ENCODE measurements at regions not wholly inside any gene's neighbourhood (a gene's known extent, or its start where the extent isn't known, plus 50 kb on each side); places are given as distances from the start of the nearest gene placed in this dataset.

DNA sequence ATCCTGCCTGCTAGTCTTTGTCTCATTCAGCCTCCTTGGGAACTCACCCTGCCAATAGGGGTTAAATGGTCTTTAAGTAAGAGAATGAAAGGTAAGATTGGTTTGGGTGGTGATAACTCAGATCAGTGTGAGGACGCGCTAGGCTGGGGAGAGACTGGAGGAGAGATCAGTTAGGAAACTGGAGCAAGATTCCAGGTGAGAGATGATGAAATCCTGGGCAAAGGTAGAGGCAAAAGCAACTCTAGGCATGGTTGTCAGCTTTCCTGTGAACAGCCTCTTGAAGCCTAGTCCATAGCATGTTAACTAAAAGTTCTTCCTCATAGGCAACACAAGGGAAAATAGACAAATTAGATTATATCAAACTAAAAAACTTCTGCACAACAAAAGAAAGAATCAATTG lies 145.2 kb upstream of the ANKRD28 start:
- no peak for DNase-seq (ENCODE audit: low read depth in 2 of 3, low spot score in 1 of 3)

DNA sequence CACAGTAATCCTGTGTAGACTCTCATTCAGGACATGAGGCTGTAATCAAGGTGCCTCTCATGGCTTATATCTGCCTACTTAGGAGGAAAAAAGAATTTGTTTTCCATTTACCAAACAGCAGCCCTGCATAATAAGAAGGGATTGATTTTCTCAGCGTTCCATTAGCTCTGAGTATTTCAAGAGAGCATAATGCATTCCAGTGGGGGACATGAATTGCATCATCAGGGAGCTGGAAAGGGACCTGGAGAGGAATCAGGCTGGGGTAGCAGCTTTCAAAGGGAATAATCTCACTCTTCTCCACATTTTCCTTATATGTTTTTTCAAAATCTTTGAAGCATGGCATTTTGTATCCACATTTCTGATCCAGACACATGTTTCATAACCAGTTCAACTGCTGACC lies 150.6 kb upstream of the ANKRD28 start:
- no peak for DNase-seq (ENCODE audit: low read depth in 2 of 3, low spot score in 1 of 3)

DNA sequence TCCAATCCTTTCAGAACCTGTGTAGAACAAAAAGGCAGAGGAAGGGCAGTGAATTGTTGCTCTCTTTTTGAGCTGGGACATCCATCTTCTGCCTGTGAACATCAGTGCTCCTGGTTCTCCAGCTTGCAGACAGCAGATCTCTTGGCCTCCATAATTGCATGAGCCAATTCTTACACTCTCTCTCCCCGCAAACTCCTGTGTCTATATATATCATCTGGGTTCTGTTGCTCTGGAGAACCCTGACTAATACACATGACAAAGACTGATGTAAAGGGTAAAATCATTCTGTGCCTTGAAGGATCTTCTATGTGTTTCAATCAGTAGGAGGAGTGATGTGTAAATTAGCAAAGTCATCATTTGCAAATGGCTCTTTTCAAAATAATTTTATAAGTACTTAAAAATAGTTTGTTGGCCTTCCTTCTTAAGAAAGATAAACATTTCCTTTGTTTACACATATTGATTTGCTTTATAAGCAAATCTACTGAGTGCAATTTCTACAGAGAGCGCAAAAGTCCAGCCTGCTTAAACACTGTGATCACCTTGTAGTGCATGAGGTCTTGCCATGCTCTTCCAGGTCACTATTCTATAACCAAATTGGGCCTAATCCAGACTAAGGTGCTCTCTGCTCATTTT lies 154.9 kb upstream of the ANKRD28 start:
- no peak for DNase-seq (ENCODE audit: low read depth in 2 of 3, low spot score in 1 of 3)

DNA sequence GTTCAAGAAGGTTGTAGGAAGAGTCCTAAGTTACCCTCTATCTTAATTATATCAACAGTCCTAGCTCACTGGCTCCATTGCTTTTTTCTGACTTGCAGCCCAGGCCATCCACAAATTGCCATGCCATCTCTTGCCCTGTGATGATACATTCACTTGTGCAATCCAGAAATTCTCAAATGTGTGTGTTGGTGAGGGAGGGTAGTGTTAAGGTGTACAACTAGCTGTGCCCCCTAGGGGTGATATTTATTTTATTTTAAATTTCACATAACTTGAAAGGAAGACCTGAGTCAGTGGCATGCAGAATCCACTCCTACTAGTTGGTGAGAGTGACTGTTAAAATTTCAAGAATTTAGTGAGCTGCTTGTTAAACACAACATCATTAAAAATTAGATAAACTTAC lies 156.1 kb upstream of the ANKRD28 start:
- DNase-seq (ENCODE audit: low read depth in 2 of 3, low spot score in 1 of 3): no peak

DNA sequence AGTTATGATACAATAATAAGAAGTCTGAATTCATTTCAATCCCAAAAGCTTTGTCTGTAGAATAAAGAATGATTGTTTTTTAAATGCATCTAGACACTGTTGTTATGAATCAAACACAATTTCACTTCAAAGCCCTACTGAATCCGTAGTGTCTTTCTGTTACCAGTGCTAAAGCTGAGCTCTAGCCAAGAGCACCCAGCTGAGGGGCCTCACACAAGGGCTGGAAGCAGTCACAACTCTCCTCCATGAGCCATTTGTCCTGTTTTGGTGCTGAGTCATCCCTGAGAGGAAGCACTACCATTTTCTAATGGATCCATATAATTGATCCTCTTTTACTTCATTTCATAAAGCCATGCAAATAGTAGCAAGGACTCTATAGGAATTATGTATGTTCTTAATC lies 158.2 kb upstream of the ANKRD28 start:
- DNase-seq (ENCODE audit: low read depth in 2 of 3, low spot score in 1 of 3): no peak

DNA sequence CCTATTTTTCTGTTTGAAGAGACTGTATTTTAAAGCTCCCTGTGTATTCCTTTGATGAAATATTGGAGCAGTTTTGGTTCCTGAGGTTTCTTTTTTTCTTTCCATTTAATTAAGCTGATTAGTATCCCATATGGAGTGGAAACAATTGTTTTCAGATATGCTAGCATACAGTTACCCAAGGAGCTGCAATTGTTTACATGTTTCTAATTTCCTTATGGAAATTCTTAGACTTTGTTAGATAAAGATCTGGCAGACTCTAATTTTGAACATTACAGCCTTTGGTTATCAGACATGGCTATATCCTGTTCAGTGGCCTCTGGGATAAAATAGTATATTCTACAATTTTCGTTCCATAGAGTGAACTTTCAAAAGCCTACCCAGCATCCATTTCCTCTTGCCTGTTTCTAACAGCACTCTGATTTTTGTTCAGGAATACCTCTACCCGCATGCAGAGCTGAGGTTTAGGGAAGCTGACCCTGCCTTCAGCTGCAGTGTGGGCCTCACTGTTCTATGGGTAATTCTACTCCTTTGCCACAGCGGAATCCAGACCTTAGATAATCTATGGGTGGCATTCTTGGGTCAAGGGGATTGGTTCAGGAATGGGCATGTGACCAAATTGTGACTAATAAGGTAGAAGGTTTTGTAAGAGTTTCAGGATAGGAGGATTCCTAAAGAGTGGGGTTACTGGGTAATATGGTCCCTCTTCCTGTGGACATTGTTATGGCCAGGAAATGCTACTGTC lies 161.1 kb upstream of the ANKRD28 start:
- DNase-seq (ENCODE audit: low read depth in 2 of 3, low spot score in 1 of 3): no peak

DNA sequence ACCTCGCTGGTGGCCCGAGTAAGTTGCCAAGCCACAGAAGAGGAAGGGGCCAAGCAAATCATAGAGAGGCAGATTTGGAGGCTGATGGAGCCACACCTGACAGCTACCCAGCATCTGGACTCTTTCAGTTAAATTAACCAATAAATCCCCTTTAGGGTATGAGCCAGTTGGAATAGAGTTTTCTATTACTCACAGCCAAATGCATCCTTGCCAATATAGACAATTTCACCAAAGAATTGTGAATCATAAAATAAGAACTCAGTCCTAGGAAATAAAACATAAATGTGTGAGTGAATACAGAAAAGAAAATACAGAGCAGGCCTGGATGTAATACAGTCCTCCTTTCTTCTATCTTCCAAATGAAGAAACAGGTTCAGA lies 161.6 kb upstream of the ANKRD28 start:
- no peak for DNase-seq (ENCODE audit: low read depth in 2 of 3, low spot score in 1 of 3)

DNA sequence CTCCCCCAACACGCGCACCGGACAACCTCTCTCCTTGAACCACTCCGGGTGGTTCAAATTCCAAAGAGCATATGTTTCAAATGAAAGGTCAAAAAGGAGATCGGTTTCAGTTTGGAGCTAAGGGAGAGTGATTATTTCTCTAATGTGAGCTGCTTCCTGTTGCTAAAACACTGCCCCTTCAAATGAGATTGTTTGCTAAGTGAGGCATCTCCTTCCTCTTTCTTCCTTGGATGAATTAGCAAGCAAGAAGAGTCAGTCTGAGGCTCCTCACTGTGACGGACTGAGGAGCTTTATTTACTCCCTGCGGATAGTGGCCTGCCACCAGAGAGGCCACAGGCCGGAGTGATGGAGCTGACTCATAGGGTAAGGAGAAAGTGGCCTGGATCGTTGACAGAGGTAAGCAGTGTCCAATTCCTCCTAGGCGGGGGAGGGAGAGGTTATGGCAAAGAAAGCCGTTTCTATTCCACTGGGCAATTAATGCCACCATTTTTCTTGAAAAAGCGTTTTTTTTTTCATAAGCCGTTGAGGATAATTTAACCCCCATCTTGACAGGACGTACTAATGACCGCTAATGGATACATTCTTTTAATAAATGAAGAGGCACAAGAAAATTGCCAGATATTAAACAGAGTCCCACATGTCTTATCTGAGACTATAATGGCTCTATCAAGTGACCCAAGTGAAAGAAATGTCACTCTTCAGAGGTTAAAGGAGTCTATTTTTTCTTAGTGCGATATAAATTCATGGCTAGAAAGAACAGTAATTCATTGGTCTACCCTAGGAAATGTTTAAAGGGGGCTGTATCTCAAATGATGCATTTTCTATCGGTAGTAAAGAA lies 167.0 kb upstream of the ANKRD28 start:
- DNase-seq (ENCODE audit: low read depth in 2 of 3, low spot score in 1 of 3): no peak

DNA sequence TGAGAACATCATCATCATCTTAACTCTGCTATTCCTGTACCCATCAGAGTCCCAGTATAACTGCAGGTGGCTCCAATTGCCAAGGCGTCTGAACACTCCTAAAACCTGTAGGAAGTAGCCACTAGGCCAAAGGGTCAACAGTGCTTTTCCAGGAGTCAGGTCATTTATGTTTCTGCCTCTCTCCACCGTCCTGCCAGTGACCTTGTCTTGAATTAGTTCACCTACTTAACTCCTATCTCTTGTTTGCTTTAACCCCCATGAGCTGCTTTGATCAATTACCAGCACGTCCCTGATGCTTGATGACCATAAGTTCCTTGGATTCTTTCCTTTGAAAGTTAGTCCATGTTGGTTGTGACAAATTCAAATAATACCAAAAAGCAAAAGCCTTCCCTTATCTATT lies 169.8 kb upstream of the ANKRD28 start:
- no peak for DNase-seq (ENCODE audit: low read depth in 2 of 3, low spot score in 1 of 3)

DNA sequence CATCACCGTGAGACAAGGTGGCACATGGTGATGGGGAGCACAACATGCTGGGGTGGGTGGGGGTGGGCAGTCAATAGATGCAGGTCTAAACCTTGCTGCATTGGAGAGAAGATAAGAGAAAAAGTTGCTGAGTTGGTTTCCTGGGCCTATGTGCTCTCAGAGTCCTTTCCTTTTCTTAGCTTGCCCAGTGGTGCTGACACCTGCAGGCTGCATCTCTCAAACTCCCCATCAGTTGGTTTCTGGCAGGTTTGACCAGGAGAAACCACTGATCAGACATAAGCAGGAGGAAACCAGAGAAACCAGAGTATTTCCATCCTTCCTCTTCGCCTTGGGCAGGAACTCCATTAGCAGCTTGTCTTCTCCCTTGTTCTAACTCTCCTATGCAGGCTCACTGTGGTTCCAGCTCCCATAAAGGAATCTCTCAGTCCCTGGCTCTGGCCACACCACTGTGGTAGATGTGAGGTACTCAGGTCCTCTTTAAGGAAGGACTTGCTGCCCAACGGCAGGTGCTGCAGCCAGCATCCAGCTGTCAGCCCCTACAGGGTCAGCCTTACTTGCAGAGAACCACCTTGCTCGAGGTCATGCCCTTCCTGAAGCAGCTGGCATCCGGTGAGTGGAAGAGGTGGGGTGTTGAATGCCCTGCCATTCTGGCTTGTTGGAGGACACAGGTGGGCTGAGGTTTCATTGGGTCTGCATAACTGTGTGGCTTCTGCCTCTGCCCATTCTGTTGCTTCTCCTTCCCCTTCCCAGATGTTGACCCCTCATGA lies 172.3 kb upstream of the ANKRD28 start:
- DNase-seq (ENCODE audit: low read depth in 2 of 3, low spot score in 1 of 3): no peak

DNA sequence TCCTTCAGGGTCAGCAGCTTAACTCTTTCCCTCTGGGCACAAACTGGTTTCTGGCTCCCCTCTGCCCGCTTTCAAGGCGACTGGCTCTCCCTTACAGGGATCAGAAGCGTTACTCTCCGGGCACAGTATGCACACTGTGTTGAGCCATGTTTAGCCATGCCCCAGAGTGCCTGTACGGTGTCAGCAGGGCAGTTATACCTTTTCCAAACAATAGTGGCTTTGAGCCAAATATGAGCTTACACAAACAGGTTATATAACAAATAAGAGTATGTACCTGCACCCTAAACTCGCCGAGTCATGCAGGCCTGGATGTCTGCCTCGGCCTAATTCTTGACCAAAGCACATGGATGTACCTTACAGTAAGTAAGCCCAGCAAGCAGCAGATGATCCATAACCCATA lies 175.6 kb upstream of the ANKRD28 start:
- DNase-seq (ENCODE audit: low read depth in 2 of 3, low spot score in 1 of 3): no peak

DNA sequence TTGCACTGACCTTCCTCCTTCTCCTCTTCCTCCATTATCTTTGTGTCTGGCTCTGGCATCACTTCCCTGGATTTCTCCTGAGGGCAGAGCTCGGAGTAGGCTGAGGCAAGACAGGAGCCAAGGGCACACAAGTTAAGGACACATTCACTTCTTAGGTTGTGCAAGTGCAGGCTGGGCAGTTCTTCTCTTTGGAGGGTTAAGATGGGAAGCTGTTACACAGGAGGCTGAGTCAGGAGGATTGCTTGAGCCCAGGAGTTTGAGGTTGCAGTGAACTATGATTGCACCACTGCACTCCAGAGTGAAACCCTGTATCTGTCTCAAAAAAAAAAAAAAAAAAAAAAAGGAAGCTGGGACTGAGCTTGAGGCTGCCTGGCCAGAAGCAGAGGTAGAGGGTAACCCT lies 176.2 kb upstream of the ANKRD28 start:
- no peak for DNase-seq (ENCODE audit: low read depth in 2 of 3, low spot score in 1 of 3)

DNA sequence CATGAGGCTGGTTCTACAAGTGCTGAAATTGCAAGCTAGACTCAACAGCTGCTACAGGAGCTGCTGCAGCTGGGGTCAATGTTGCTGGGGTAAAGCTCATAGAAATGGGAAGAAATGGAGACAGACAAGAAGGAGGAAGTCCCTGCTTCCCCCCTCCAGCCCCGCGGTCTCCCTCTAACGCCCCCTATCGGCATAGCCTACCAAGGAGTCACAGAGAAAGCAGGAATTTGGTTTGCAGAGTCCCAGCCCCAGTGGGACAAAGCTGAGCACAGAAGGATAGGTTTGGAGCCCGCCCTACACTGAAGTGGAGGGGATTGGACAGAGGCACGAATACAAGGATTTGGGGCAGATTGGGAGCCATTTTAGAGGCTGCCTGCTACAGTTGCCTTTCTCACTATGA lies 176.9 kb upstream of the ANKRD28 start:
- no peak for DNase-seq (ENCODE audit: low read depth in 2 of 3, low spot score in 1 of 3)

DNA sequence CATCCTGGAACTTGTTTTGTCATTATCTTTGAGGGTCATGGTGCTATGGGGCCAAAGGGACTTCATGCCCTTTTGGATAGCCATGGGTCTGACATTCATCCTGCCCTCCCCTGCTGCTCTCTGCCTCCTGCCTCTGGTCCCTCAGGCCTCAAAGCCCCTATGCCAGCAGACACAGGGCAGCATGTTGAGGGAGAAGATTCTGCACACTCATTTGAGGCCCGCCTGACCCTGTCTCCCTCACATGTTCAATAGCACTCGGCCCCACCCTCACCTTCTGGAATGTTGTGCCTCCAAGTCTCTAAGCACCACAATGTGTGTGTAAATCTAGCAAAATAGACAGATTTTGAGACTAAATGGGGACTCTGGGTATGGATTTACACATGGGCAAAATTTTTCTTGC lies 178.7 kb upstream of the ANKRD28 start:
- no peak for DNase-seq (ENCODE audit: low read depth in 2 of 3, low spot score in 1 of 3)

DNA sequence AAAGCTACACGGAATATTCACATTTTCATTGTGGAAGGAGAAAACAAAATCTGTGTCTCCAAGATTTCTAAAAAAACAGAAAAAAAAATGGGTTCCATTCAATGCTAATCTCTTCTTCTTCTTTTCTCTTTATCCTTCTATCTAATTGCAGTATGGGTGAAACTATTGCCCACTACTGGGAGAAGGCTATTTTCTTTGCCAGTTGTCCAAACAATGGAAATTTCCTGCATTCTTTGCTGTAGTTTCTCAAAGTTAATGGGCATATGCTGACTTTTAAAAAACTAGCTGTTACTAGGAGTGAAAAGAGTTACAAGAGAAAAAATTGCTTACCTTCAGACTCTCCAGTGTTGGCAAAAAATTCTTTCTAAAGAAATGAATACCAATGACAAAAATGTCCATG lies 179.3 kb upstream of the ANKRD28 start:
- no peak for DNase-seq (ENCODE audit: low read depth in 2 of 3, low spot score in 1 of 3)

DNA sequence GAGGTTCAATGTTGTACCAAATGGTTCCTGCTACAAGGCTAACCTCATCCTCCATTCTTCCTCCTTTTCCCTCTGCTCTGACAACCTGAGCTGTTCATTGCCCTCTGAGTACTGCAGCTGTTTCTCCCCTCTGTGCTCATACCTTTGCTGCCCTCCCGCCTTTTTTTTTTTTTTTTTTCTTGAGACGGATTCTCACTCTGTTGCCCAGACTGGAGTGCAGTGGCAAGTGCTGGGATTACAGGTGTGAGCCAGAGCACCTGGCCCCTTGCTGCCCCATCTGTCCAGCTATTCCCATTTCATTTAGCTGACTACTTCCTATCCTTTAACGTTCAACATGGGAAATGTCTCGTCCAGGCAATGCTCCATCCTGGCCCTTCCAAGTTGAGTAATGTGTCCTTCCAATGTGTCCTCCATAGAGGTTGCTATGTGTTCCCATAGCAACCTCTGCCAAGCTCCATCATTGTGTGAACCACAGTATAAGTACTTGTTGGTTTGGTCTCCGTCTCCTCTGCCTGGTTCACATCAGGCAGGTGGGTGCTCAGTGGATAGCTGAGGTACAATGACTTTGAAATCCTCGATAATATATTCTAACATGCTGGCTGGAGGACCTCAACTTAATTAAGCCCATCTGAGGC lies 179.9 kb upstream of the ANKRD28 start:
- DNase-seq (ENCODE audit: low read depth in 2 of 3, low spot score in 1 of 3): no peak

DNA sequence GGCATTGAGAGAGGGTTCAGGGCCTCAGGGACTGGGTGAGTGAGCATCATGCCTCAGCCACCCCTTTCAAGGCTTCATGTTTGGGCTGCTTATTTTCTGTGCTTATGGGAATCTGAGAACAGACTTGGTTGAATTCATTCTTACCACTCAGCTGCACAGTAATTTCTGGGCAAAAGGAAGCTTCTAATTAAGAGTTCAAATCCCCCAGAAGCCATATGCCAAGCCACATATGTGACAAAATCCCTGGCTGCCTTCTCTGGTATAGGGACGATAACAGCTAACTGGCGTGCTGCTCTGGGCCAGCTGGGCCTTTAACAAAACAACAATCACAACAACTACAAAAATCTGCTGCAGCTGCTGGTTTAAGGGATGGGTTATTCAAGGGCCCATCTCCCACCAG lies 181.0 kb upstream of the ANKRD28 start:
- no peak for DNase-seq (ENCODE audit: low read depth in 2 of 3, low spot score in 1 of 3)

DNA sequence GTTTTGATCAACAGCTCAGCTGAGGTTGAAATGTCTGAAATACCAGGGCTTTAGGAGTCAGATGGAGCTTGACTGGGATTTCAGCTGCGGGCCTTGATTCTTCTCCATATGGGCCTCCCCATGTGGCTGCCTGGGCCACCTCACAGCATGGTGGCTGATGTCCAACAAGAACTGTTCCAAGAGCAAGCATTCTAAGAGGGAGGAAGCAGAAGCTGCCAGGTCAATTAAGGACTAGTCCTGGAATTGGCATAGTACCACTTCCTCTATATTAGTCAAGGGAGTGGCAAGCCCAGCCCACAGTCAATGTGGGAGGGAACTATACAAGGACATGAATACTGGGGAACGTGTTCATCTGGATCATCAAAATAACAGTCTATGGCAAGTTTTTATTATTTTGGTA lies 181.7 kb upstream of the ANKRD28 start:
- DNase-seq (ENCODE audit: low read depth in 2 of 3, low spot score in 1 of 3): no peak

DNA sequence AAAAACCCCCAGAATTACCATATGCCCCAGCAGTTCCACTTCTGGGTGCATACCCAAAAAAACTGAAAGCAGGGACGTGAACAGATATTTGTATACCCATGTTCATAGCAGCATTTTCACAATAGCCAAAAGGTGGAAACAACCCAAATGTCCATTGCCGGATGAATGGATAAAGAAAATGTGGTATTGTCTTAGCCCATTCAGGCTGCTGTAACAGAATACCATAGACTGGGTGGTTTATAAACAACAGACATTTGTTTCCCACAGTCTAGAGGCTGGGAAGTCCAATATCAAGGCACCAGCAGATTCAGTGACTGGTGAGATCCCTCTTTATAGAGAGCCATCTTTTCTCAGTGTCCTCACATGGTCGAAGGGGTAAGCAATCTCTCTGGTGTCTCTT lies 182.1 kb upstream of the ANKRD28 start:
- no peak for DNase-seq (ENCODE audit: low read depth in 2 of 3, low spot score in 1 of 3)

DNA sequence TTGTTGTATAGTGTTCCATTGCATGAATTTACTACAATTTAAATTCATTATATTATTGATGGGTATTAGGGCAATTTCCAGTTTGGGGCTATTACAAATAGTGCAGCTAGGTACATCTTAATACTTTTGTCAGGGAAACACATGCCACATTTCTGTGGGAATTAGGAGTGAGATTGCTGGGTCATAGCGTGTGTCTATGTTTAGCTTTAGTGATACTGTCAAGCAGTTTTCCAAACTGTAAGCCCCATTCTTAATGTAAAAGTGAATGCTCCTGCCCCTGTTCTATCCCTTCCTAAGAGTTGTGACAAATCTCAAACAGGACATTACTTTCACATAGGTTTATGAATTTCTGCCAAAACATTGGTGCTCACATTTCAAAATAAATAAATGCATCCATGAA lies 184.5 kb upstream of the ANKRD28 start:
- no peak for DNase-seq (ENCODE audit: low read depth in 2 of 3, low spot score in 1 of 3)

DNA sequence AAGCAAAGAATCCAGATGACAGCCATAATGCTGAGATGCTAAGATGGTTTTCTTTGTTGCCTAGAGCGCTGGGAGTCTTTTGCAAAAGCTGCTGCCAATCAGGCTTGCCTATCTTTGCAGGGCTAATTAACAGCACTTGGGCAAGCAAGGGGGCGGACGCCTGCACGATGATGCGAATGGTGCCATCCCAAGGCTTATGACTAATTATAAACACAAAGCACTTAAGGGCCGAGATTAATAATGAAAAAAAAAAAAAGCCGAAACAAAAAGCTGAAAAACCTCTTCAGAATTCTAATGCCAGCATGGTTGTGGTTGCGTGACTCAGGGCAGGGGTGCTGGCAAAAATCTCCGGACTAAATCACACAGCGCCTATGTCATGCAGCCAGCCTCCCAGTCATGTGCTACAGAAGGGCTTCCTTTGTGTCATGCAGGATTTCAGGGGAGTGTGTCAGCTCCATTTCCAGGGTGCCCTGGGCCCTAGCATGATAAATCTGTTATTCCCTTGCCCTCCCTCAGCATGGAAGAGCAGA lies 185.0 kb upstream of the ANKRD28 start:
- no peak for DNase-seq (ENCODE audit: low read depth in 2 of 3, low spot score in 1 of 3)

All from stimulated activated CD4-positive, alpha-beta T cell treated with anti-CD3 and anti-CD28 coated beads, Interleukin-12 subunit alpha, Interleukin-12 subunit beta, amount 100 ng/mL, for 48 hours (primary cell).